Fibroblast of lung (primary cell): ENCODE measurements at regions not wholly inside any gene's neighbourhood (a gene's known extent, or its start where the extent isn't known, plus 50 kb on each side); places are given as distances from the start of the nearest gene placed in this dataset.

Experiments used
- DNase-seq, 2 donors: peaks; one replicate each; pipeline versions ENCODE4 v3.0.0 to v3.0.0-alpha.2; 2010; ENCODE audit warnings: low read depth in 2 of 2
- H2AFZ ChIP-seq: 2 replicates; pipeline ENCODE4 v1.5.1; 2012; ENCODE audit warnings: low read length, control low read depth, inconsistent platforms
- H3K27ac ChIP-seq: 2 replicates; pipeline ENCODE4 v1.5.1; 2011; ENCODE audit warnings: low read length, control low read depth; ENCODE audit not compliant: insufficient read depth
- H3K27me3 ChIP-seq: 2 replicates; pipeline ENCODE4 v1.5.1; 2011; ENCODE audit warnings: mild to moderate bottlenecking, low read length; ENCODE audit not compliant: control insufficient read depth, insufficient read depth
- H3K36me3 ChIP-seq: 2 replicates; pipeline ENCODE4 v1.5.1; 2011; ENCODE audit warnings: low read length; ENCODE audit not compliant: control insufficient read depth, insufficient read depth
- H3K4me1 ChIP-seq: 2 replicates; pipeline ENCODE4 v1.5.1; 2011; ENCODE audit warnings: low read length; ENCODE audit not compliant: control insufficient read depth, insufficient read depth; ENCODE audit errors: extremely low read depth
- H3K4me2 ChIP-seq: 2 replicates; pipeline ENCODE4 v1.5.1; 2011; ENCODE audit warnings: low read length, control low read depth; ENCODE audit not compliant: insufficient read depth; ENCODE audit errors: extremely low read depth
- H3K4me3 ChIP-seq, 4 experiments: fragments of 200-600 bp in 1 of 4; sonication (generic) in 1 of 4; replicated peaks in 1 of 4; 2 replicates each; pipeline ENCODE4 v1.5.1; 2011 to 2016; ENCODE audit warnings: low read length in 4 of 4, low read depth in 3 of 4, mild to moderate bottlenecking in 3 of 4, control low read depth in 2 of 4, inconsistent platforms in 1 of 4, mixed read lengths in 1 of 4; ENCODE audit not compliant: insufficient read depth in 1 of 4; ENCODE audit errors: control extremely low read depth in 1 of 4
- H3K79me2 ChIP-seq: 2 replicates; pipeline ENCODE4 v1.5.1; 2012; ENCODE audit warnings: mild to moderate bottlenecking, low read length, inconsistent platforms; ENCODE audit not compliant: control insufficient read depth, insufficient read depth
- H3K9ac ChIP-seq: 2 replicates; pipeline ENCODE4 v1.5.1; 2011; ENCODE audit warnings: mild to moderate bottlenecking, low read length, control low read depth; ENCODE audit not compliant: insufficient read depth
- H3K9me3 ChIP-seq: 2 replicates; pipeline ENCODE4 v1.5.1; 2012; ENCODE audit warnings: low read depth, low read length; ENCODE audit not compliant: control insufficient read depth, insufficient read depth
- H4K20me1 ChIP-seq: 2 replicates; pipeline ENCODE4 v1.5.1; 2011; ENCODE audit warnings: low read length; ENCODE audit not compliant: control insufficient read depth, insufficient read depth; ENCODE audit errors: extremely low read depth
- CTCF ChIP-seq, 2 donors: IDR thresholded peaks in 1 of 2; conservative IDR thresholded peaks in 1 of 2; 1 replicate in 1 of 2; 2 replicates in 1 of 2; pipeline ENCODE4 v1.5.1; 2011 to 2012; ENCODE audit warnings: low read length in 2 of 2, control low read depth in 1 of 2, inconsistent platforms in 1 of 2, low read depth in 1 of 2, mild to moderate bottlenecking in 1 of 2
- EZH2 ChIP-seq: IDR thresholded peaks from 2 replicates; pipeline ENCODE4 v1.5.1; 2012; ENCODE audit warnings: low read length, control low read depth, mild to moderate bottlenecking; ENCODE audit errors: missing control alignments

- no peaks in the 10 kb centered on the region for H3K9me3 ChIP-seq
- H3K9ac ChIP-seq, result no peak overlapping the region
- H3K27ac ChIP-seq, result no peak overlapping the region
- H3K36me3 ChIP-seq, result no peaks in the 10 kb centered on the region
- H2AFZ ChIP-seq, result no peak overlapping the region
- H4K20me1 ChIP-seq, result no peaks in the 10 kb centered on the region
- no peak overlapping the region for H3K4me3 ChIP-seq
- no peaks in the 10 kb centered on the region for H3K27me3 ChIP-seq
- H3K79me2 ChIP-seq, result no peaks in the 10 kb centered on the region
- no peak for DNase-seq
- H3K4me1 ChIP-seq, result no peaks in the 10 kb centered on the region
- H3K4me2 ChIP-seq, result no peak overlapping the region
- TF ChIP-seq CTCF (conservative IDR thresholded peaks at IDR 0.05 in 1 of 2, IDR thresholded peaks at IDR 0.05 in 1 of 2; ENCODE audit: low read depth in 1 of 2, low read length in 2 of 2) (no peak), EZH2 (no peak)
Observed at GRCh38 chr21:31497914-31498313, 153.9 kb upstream of the TIAM1 start.

- TF ChIP-seq EZH2 (no peak), CTCF (conservative IDR thresholded peaks at IDR 0.05 in 1 of 2, IDR thresholded peaks at IDR 0.05 in 1 of 2; ENCODE audit: low read depth in 1 of 2, low read length in 2 of 2) (no peak)
- no peaks in the 10 kb centered on the region for H4K20me1 ChIP-seq
- H3K36me3 ChIP-seq, result no peaks in the 10 kb centered on the region
Observed at GRCh38 chr21:31493350-31493880, 149.4 kb upstream of the TIAM1 start.

GRCh38 chr21:31491617-31492016 is 147.6 kb upstream of the TIAM1 start:
- Histone ChIP-seq H3K79me2 (no peaks in the 10 kb centered on the region), H4K20me1 (no peaks in the 10 kb centered on the region), H3K27me3 (no peaks in the 10 kb centered on the region), H3K9ac (no peak overlapping the region), H2AFZ (no peak overlapping the region), H3K9me3 (no peaks in the 10 kb centered on the region), H3K4me3 (no peak overlapping the region), H3K4me2 (no peak overlapping the region), H3K4me1 (no peaks in the 10 kb centered on the region), H3K27ac (no peak overlapping the region), H3K36me3 (no peaks in the 10 kb centered on the region)
- peak in 1 of 2 donors; percentile 7 for DNase-seq
- TF ChIP-seq EZH2 (no peak), CTCF (conservative IDR thresholded peaks at IDR 0.05 in 1 of 2, IDR thresholded peaks at IDR 0.05 in 1 of 2; ENCODE audit: low read depth in 1 of 2, low read length in 2 of 2) (no peak)

More at GRCh38 chr21:31493350-31493880, 149.4 kb upstream of the TIAM1 start:
- H3K79me2 ChIP-seq, result no peaks in the 10 kb centered on the region
- no peak overlapping the region for H3K27ac ChIP-seq
- H3K9ac ChIP-seq, result no peak overlapping the region
- no peak for DNase-seq
- no peaks in the 10 kb centered on the region for H3K9me3 ChIP-seq
- no peak overlapping the region for H3K4me2 ChIP-seq
- H2AFZ ChIP-seq, result no peak overlapping the region
- H3K27me3 ChIP-seq, result no peaks in the 10 kb centered on the region
- no peaks in the 10 kb centered on the region for H3K4me1 ChIP-seq
- H3K4me3 ChIP-seq, result no peak overlapping the region
